ENCODE measurements at regions not wholly inside any gene's neighbourhood (a gene's known extent, or its start where the extent isn't known, plus 50 kb on each side); places are given as distances from the start of the nearest gene placed in this dataset.
A peak's percentile ranks its signal among the peaks of the same experiment; 100 is the strongest.

DNA sequence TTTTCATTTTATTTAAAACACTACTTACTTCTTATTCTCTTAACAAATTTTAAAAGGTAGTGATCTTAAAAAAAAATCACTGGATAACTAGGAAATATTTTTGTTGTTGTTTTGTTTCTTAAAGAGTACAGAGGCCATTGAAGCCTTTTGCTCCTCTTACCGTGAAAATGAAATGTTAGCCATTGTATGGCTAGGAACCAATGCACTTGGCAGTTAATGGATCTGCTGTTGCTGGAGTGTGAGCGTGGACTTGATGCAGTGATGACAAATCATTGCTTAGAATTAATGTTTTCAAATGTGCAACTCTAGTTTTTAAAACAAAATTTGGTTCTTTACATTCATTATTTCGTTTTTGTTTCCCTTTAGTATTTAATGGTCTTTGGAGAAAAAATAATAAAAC lies 162.3 kb downstream of the HAUS1 start:
- no peaks in the 10 kb centered on the region; the same call in 2 of the 3 replicates for H3K79me2 ChIP-seq (ENCODE audit: control insufficient read depth, insufficient read depth, low read length)
- BruUV-seq (replicated peaks) = no TSS peak
- CTCF ChIA-PET (ENCODE audit: low intra/inter-chr PET ratio) = no interaction called here
- DNase-seq (ENCODE audit: extremely low read depth in 1 of 4, low spot score in 3 of 4) (no peak), ATAC-seq (no peak), FAIRE-seq (peak; percentile 59)
- 59% methylated on average over 3 of the region's 3 CpGs for WGBS (ENCODE audit: insufficient coverage, low coverage, missing lambda C conversion rate)
- H3K4me1 ChIP-seq (replicated peaks in 1 of 2; ENCODE audit: control insufficient read depth in 2 of 2, insufficient read depth in 2 of 2, low read length in 2 of 2) = peaks cover 0 to 10% of the 10 kb centered on the region in 2 experiments; a peak in 2 of 5 replicates
- no peak overlapping the region for H3K4me2 ChIP-seq (ENCODE audit: insufficient read depth, low read length)
- intact Hi-C loops (cut with micrococcal nuclease) (no loop called here), in situ Hi-C loops (cut with MboI) (no loop called here)
- H3K9me1 ChIP-seq (ENCODE audit: control insufficient read depth, insufficient read depth, low read length) = no peaks in the 10 kb centered on the region
- no peaks in the 10 kb centered on the region for H3K9me3 ChIP-seq (replicated peaks; ENCODE audit: control insufficient read depth, insufficient read depth, low read depth, low read length)
- TF ChIP-seq, protein P1, sequence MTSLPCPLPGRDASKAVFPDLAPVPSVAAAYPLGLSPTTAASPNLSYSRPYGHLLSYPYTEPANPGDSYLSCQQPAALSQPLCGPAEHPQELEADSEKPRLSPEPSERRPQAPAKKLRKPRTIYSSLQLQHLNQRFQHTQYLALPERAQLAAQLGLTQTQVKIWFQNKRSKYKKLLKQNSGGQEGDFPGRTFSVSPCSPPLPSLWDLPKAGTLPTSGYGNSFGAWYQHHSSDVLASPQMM (CRISPR knock-in tag; IDR thresholded peaks at IDR 0.05) = no peak
- no peak for TF ChIP-seq MYNN (IDR thresholded peaks at IDR 0.05)
- no peak for TF ChIP-seq MYNN (CRISPR knock-in tag; IDR thresholded peaks at IDR 0.05)
- no peak for TF ChIP-seq CBFA2T2 (conservative IDR thresholded peaks at IDR 0.05)
- POLR2A ChIA-PET = no interaction called here
- H3K9ac ChIP-seq (ENCODE audit: insufficient read depth in 1 of 2, low read depth in 2 of 2, low read length in 2 of 2) = no peak overlapping the region
- no peak overlapping the region for H2AFZ ChIP-seq (ENCODE audit: low read depth, low read length)
- H3K36me3 ChIP-seq (ENCODE audit: control insufficient read depth, insufficient read depth, low read length) = peaks cover 40% of the 10 kb centered on the region
- H3K27ac ChIP-seq (ENCODE audit: extremely low read depth, low read depth, low read length) = no peak overlapping the region
- no peaks in the 10 kb centered on the region for H3K27me3 ChIP-seq (ENCODE audit: control insufficient read depth in 2 of 2, insufficient read depth in 2 of 2, low read length in 2 of 2)
- H3K4me3 ChIP-seq = no peak overlapping the region
- no peaks in the 10 kb centered on the region for H4K20me1 ChIP-seq (replicated peaks; ENCODE audit: control insufficient read depth, insufficient read depth, low read length)

DNA sequence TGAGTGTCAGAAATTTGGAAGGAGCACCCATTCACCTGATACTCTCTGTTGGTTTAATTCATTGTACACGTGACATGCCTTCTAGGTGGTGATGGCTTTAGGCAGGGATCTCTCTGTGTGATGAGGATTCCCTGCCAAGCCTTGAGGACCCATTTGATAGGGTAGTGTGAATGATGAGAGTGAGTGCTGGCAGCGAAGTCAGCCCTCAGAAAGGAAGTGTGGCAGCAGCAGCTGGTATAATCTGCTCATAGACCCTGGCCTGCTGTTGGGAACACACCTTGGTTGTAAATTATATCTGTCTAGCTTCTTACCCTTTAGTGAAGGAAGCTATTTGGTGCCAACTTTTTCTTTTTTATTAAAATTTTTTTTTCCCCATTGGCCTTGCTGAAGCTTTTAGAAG lies 164.5 kb downstream of the HAUS1 start:
- peaks cover 26% of the 10 kb centered on the region; the same call in 2 of the 3 replicates for H3K36me3 ChIP-seq (ENCODE audit: control insufficient read depth, insufficient read depth, low read length)
- 89% methylated on average over 2 of the region's 2 CpGs for WGBS (ENCODE audit: insufficient coverage, low coverage, missing lambda C conversion rate)
- H2AFZ ChIP-seq (ENCODE audit: low read depth, low read length) = no peak overlapping the region
- BruUV-seq (replicated peaks) = no TSS peak
- no peaks in the 10 kb centered on the region; a peak in 1 of 5 replicates for H3K4me1 ChIP-seq (replicated peaks in 1 of 2; ENCODE audit: control insufficient read depth in 2 of 2, insufficient read depth in 2 of 2, low read length in 2 of 2)
- H3K9me3 ChIP-seq (replicated peaks; ENCODE audit: control insufficient read depth, insufficient read depth, low read depth, low read length) = no peaks in the 10 kb centered on the region
- no peak overlapping the region for H3K4me3 ChIP-seq
- ChIA-PET CTCF (ENCODE audit: low intra/inter-chr PET ratio) (no interaction called here), POLR2A (no interaction called here)
- no peak overlapping the region for H3K4me2 ChIP-seq (ENCODE audit: insufficient read depth, low read length)
- H3K27ac ChIP-seq (ENCODE audit: extremely low read depth, low read depth, low read length) = no peak overlapping the region
- ATAC-seq = no peak
- FAIRE-seq = no peak
- in situ Hi-C loops (cut with MboI) (no loop called here), intact Hi-C loops (cut with micrococcal nuclease) (no loop called here)
- no peaks in the 10 kb centered on the region for H3K27me3 ChIP-seq (ENCODE audit: control insufficient read depth in 2 of 2, insufficient read depth in 2 of 2, low read length in 2 of 2)
- no peak for DNase-seq (ENCODE audit: extremely low read depth in 1 of 4, low spot score in 3 of 4)
- H3K9ac ChIP-seq (ENCODE audit: insufficient read depth in 1 of 2, low read depth in 2 of 2, low read length in 2 of 2) = no peak overlapping the region
- TF ChIP-seq MXI1 (IDR thresholded peaks at IDR 0.05; ENCODE audit: low read depth, low read length) (no peak), ZNF77 (CRISPR knock-in tag; IDR thresholded peaks at IDR 0.05) (no peak), HDAC6 (IDR thresholded peaks at IDR 0.05; ENCODE audit: low read depth, low read length) (no peak)
- 0 out of 2 replicates have a peak, but pooled peaks cover under 1% of the 10 kb centered on the region for H4K20me1 ChIP-seq (replicated peaks; ENCODE audit: control insufficient read depth, insufficient read depth, low read length)
- H3K79me2 ChIP-seq (ENCODE audit: control insufficient read depth, insufficient read depth, low read length) = no peaks in the 10 kb centered on the region
- H3K9me1 ChIP-seq (ENCODE audit: control insufficient read depth, insufficient read depth, low read length) = no peaks in the 10 kb centered on the region
